NCI-H2227 (cell line): ENCODE measurements at regions not wholly inside any gene's neighbourhood (a gene's known extent, or its start where the extent isn't known, plus 50 kb on each side); places are given as distances from the start of the nearest gene placed in this dataset.
"Not testable (repeated sequence)": the region's sequence is repeated elsewhere in the genome, so short reads cannot be mapped to it uniquely, and the experiment has no call there.

Experiments used
- DNase-seq: peaks from one replicate; lab custom pipeline; 2025; ENCODE audit not compliant: unreplicated experiment; lab: John Stamatoyannopoulos, UW

- DNase-seq: no peak
Measured at GRCh38 chr6:51129043-51129442, 310.4 kb downstream of the TFAP2B start.

DNA sequence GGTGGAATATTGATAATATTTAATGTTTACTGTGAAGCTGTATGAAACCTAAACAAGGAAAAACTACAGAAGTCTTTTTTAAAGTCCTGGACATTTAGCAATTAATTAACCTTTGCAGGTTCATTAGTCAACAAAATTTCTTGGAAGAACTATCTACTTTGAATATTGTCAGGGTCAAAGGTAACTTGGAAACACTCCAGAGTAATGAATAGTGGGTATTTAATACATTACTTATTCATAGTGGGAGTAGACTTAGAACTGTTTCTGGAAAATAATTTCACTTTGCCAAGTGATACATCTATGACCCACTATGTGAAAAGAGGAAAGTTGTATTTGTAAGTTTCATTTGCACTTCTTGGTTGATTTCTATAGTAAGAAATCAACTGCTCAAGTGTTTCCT, 319.1 kb downstream of the TFAP2B start:
- DNase-seq: no peak

DNA sequence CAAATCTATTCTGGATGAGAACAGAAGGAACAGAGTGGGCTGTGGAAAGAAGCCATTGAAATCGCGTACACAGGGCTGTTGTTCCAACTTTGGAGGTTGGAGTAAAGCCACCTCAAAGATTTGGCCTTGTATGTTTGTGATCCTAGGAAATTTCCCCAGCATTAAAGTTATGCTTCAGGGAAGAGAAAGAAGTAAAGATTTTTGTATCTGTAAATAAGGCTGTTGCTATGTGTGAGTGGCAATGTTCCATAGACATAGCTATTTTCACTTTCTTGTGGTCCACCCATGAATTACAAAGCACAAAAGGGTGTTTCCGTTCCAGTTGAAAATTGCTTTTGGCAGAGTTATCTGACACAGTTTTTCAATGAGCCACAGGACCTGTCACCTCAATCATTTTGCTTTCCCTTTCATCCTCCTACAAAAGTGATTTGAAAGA, 321.3 kb downstream of the TFAP2B start:
- DNase-seq: no peak

- DNase-seq: no peak
Measured at GRCh38 chr6:51141080-51141479, 322.4 kb downstream of the TFAP2B start.

GRCh38 chr6:51147756-51148155, 329.1 kb downstream of the TFAP2B start:
- no peak for DNase-seq

- DNase-seq: no peak
Measured at GRCh38 chr6:51152594-51152993, 333.9 kb downstream of the TFAP2B start.

DNA sequence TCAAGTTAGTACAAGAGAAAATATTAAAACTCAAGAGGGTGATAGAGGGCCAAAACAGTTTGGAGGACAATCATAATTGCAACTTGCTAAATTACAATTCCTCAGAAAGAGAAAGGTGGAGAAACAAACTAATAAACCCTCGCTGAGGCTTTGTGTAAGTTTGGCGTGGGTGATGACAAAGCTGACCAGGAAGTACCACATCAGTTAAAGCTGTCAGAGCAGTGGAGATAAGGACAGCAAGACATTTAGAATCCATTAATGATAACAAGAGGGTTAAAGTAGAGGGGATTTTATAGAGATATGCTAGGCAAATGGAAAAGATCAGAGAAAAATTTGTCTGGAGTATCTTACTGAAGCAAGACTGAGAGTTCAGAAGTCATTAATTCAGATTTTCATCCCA, 334.4 kb downstream of the TFAP2B start:
- no peak for DNase-seq

DNA sequence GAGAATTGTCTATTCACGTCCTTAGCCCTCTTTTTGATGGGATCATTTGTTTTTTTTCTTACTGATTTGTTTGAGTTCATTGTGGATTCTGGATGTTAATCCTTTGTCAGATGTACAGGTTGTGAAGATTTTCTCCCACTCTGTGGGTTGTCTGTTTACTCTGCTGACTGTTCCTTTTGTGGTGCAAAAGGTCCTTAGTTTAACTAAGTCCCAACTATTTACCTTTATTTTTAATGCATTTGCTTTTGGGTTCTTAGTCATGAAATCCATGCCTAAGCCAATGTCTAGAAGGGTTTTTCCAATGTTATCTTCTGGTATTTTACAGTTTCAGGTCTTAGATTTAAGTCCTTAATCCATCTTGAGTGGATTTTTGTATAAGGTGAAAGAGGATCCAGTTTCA, 336.3 kb downstream of the TFAP2B start:
- DNase-seq: not testable (repeated sequence)

GRCh38 chr6:51159260-51159659, 340.6 kb downstream of the TFAP2B start:
- DNase-seq: not testable (repeated sequence)

DNA sequence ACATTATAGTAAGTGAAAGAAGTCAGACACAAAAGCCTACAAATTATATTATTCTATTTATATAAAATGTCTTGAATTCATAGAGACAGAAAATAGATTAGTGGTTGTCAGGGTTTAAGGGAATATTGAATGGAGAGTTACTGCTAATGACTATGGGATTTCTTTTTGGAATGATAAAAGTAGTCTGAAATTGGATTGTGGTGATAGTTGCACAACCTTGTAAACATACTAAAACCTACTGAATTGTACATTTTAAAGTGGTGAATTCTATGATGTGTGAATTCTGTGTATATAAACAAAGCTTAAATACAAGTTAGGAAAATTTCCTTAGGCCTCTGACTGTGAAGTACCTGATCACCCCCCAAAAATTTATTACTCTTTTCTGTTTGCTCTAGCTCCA, 343.1 kb downstream of the TFAP2B start:
- no peak for DNase-seq

GRCh38 chr6:51163843-51164529, 345.3 kb downstream of the TFAP2B start:
- no peak for DNase-seq

DNA sequence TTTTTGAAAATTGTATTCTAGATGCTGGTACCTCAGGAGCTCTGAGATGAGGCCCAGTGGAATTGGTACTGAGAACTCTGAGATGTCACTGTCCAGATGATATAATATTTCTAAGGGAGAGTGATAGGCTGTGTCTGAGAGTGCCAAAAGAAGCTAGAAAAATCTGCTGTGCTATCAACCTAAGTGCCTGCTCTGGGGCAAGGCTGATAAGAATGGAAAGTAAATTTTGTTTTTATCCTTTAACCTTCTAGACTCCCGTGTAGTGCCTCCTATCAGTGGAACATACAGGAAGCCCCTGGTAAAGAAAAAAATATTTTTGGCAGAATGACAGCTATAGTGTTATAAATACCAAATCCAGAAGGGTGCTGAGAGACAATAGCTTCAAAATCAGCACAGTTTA, 348.2 kb downstream of the TFAP2B start:
- no peak for DNase-seq

GRCh38 chr6:51167468-51167867, 348.8 kb downstream of the TFAP2B start:
- no peak for DNase-seq

DNA sequence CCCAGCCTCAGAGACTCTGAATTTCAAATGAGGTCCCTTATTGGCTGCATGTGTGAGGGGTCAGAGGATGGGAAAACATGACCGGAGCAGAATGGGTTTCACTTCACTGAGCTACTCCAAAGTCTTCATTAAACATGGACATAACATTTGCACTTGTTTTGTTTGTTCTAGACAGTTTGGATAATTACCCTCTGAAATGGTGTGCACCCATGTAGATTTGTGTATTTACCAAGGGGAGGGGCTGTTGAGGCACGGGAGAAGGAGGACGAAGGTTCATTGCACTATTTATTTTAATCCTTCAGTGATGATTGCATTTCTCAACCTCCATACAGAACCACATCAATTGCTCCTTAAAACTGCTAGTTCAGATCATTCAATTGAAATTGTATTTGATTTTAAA, 364.2 kb downstream of the TFAP2B start:
- DNase-seq: no peak

GRCh38 chr6:51184046-51184445, 365.4 kb downstream of the TFAP2B start:
- DNase-seq: no peak

- not testable (repeated sequence) for DNase-seq
Measured at GRCh38 chr6:51193163-51193562, 374.5 kb downstream of the TFAP2B start.

GRCh38 chr6:51199105-51199552, 380.5 kb downstream of the TFAP2B start:
- DNase-seq: no peak

DNA sequence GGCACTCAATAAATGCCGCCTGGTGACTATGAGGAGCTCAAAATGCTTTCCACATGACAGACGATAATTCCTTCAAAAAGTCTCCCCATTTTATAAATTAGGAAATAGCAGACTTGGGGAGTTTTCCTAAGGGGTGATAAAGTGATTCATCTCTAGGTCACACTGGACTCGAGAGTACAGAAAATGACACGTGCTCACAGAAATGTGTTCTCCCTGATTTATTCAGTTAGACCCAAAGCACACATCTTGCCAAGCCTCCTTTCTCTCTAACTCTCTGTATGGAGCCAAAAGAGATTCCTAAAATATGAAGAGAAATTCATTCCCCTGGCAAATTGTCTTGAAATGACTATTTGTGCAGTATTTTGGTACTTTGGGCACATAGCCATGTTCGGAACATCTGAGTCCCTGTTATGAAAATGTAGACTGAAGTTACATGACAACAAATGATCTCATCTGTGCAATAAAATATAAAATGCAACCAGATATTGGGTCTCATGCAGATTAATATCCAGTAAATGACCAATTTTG, 381.1 kb downstream of the TFAP2B start:
- DNase-seq: no peak

- no peak for DNase-seq
Measured at GRCh38 chr6:51200676-51201075, 382.0 kb downstream of the TFAP2B start.

- not testable (repeated sequence) for DNase-seq
Measured at GRCh38 chr6:51202653-51203052, 384.0 kb downstream of the TFAP2B start.

GRCh38 chr6:51203504-51203903, 384.8 kb downstream of the TFAP2B start:
- no peak for DNase-seq

DNA sequence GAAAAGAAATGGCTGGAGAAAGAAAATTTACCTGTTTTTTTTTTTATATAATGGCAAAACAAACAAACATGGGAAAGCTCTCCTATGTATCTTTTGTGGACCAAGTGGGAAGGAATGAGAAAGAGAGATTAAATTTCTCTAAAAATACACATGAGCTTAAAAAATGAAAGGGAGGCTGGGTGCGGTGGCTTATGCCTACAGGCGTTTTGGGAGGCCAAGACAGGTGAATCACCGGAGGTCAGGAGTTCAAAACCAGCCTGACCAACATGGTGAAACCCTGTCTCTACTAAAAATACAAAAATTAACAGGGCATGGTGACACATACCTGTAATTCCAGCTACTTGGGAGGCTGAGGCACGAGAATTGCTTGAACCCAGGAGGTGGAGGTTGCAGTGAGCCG, 388.0 kb downstream of the TFAP2B start:
- DNase-seq: not testable (repeated sequence)

- DNase-seq: no peak
Measured at GRCh38 chr6:51209651-51210050, 391.0 kb downstream of the TFAP2B start.
